ENCODE measurements at regions not wholly inside any gene's neighbourhood (a gene's known extent, or its start where the extent isn't known, plus 50 kb on each side); places are given as distances from the start of the nearest gene placed in this dataset.

DNA sequence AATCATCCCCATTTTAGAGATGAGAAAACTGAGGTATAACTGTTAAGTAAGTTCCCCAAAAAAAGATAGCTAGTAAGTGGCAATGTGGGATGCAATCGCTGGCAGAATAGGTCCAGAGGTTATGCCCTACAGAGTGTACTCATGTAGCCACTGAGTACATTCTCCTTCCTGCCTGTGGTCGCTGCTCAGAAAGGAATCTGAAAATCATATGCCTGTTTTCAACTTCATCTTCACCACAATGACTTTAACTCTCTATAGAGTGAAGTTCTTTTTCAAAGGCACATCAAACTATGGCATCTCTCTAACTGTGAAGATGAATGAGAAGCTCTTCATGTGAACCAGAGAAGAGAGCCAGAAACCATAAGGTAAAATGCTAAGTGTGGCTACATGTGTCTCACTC is 162.2 kb upstream of the SLC25A13 start:
- TF ChIP-seq, protein P1, sequence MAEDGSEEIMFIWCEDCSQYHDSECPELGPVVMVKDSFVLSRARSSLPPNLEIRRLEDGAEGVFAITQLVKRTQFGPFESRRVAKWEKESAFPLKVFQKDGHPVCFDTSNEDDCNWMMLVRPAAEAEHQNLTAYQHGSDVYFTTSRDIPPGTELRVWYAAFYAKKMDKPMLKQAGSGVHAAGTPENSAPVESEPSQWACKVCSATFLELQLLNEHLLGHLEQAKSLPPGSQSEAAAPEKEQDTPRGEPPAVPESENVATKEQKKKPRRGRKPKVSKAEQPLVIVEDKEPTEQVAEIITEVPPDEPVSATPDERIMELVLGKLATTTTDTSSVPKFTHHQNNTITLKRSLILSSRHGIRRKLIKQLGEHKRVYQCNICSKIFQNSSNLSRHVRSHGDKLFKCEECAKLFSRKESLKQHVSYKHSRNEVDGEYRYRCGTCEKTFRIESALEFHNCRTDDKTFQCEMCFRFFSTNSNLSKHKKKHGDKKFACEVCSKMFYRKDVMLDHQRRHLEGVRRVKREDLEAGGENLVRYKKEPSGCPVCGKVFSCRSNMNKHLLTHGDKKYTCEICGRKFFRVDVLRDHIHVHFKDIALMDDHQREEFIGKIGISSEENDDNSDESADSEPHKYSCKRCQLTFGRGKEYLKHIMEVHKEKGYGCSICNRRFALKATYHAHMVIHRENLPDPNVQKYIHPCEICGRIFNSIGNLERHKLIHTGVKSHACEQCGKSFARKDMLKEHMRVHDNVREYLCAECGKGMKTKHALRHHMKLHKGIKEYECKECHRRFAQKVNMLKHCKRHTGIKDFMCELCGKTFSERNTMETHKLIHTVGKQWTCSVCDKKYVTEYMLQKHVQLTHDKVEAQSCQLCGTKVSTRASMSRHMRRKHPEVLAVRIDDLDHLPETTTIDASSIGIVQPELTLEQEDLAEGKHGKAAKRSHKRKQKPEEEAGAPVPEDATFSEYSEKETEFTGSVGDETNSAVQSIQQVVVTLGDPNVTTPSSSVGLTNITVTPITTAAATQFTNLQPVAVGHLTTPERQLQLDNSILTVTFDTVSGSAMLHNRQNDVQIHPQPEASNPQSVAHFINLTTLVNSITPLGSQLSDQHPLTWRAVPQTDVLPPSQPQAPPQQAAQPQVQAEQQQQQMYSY (CRISPR knock-in tag; IDR thresholded peaks at IDR 0.05), result no peak
- no peak for TF ChIP-seq POLR2A (IDR thresholded peaks at IDR 0.05; ENCODE audit: low read depth, low read length)
- TF ChIP-seq, protein P2, sequence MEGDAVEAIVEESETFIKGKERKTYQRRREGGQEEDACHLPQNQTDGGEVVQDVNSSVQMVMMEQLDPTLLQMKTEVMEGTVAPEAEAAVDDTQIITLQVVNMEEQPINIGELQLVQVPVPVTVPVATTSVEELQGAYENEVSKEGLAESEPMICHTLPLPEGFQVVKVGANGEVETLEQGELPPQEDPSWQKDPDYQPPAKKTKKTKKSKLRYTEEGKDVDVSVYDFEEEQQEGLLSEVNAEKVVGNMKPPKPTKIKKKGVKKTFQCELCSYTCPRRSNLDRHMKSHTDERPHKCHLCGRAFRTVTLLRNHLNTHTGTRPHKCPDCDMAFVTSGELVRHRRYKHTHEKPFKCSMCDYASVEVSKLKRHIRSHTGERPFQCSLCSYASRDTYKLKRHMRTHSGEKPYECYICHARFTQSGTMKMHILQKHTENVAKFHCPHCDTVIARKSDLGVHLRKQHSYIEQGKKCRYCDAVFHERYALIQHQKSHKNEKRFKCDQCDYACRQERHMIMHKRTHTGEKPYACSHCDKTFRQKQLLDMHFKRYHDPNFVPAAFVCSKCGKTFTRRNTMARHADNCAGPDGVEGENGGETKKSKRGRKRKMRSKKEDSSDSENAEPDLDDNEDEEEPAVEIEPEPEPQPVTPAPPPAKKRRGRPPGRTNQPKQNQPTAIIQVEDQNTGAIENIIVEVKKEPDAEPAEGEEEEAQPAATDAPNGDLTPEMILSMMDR (IDR thresholded peaks at IDR 0.05 in 2 of 3, conservative IDR thresholded peaks at IDR 0.05 in 1 of 3; ENCODE audit: control insufficient read depth in 2 of 3, extremely low read depth in 1 of 3, insufficient read depth in 1 of 3, low read depth in 3 of 3, low read length in 3 of 3), result no peak
- TF ChIP-seq, protein P3, sequence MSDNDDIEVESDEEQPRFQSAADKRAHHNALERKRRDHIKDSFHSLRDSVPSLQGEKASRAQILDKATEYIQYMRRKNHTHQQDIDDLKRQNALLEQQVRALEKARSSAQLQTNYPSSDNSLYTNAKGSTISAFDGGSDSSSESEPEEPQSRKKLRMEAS (IDR thresholded peaks at IDR 0.05; ENCODE audit: low read depth, low read length), result no peak
- TF ChIP-seq, protein P4, sequence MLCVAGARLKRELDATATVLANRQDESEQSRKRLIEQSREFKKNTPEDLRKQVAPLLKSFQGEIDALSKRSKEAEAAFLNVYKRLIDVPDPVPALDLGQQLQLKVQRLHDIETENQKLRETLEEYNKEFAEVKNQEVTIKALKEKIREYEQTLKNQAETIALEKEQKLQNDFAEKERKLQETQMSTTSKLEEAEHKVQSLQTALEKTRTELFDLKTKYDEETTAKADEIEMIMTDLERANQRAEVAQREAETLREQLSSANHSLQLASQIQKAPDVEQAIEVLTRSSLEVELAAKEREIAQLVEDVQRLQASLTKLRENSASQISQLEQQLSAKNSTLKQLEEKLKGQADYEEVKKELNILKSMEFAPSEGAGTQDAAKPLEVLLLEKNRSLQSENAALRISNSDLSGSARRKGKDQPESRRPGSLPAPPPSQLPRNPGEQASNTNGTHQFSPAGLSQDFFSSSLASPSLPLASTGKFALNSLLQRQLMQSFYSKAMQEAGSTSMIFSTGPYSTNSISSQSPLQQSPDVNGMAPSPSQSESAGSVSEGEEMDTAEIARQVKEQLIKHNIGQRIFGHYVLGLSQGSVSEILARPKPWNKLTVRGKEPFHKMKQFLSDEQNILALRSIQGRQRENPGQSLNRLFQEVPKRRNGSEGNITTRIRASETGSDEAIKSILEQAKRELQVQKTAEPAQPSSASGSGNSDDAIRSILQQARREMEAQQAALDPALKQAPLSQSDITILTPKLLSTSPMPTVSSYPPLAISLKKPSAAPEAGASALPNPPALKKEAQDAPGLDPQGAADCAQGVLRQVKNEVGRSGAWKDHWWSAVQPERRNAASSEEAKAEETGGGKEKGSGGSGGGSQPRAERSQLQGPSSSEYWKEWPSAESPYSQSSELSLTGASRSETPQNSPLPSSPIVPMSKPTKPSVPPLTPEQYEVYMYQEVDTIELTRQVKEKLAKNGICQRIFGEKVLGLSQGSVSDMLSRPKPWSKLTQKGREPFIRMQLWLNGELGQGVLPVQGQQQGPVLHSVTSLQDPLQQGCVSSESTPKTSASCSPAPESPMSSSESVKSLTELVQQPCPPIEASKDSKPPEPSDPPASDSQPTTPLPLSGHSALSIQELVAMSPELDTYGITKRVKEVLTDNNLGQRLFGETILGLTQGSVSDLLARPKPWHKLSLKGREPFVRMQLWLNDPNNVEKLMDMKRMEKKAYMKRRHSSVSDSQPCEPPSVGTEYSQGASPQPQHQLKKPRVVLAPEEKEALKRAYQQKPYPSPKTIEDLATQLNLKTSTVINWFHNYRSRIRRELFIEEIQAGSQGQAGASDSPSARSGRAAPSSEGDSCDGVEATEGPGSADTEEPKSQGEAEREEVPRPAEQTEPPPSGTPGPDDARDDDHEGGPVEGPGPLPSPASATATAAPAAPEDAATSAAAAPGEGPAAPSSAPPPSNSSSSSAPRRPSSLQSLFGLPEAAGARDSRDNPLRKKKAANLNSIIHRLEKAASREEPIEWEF (IDR thresholded peaks at IDR 0.05; ENCODE audit: insufficient replicate concordance, low read depth, low read length), result no peak
- no peak for TF ChIP-seq USF1 (IDR thresholded peaks at IDR 0.05; ENCODE audit: borderline replicate concordance, extremely low read length, insufficient read depth, low read depth, low read length)
- TF ChIP-seq CBFB (IDR thresholded peaks at IDR 0.05; ENCODE audit: low read depth), result no peak
- TF ChIP-seq HDGF (IDR thresholded peaks at IDR 0.05), result no peak
- TF ChIP-seq EZH2 (IDR thresholded peaks at IDR 0.05; ENCODE audit: borderline replicate concordance, control insufficient read depth, low read depth, low read length), result no peak

Data from GM12878 (cell line).